ENCODE measurements at regions not wholly inside any gene's neighbourhood (a gene's known extent, or its start where the extent isn't known, plus 50 kb on each side); places are given as distances from the start of the nearest gene placed in this dataset.

DNA sequence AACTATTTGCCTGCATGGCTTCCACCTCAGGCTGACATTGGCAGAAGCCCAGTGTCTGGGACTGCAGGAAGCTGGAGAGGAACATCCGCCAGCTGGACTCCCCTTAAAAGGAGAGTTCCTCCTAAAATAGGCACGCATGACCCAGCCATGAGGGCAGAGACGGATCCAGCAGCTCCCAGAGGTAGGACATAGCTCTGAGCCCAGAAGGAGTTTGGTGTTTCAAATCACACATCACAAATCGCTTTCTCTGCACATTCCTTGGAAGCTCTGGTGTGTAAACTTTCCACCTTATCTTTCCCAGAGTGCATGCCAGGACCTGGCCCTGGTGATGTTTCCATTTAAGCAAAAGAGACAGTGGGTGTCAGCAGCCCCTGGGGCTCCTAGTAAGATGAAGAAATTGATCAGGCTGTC, 231.1 kb upstream of the CDH5 start:
- no peak overlapping the region for H3K4me3 ChIP-seq (replicated peaks in 1 of 3)
- H3K9me3 ChIP-seq: no peaks in the 10 kb centered on the region
- H3K36me3 ChIP-seq: no peaks in the 10 kb centered on the region
- TF ChIP-seq, protein P1, sequence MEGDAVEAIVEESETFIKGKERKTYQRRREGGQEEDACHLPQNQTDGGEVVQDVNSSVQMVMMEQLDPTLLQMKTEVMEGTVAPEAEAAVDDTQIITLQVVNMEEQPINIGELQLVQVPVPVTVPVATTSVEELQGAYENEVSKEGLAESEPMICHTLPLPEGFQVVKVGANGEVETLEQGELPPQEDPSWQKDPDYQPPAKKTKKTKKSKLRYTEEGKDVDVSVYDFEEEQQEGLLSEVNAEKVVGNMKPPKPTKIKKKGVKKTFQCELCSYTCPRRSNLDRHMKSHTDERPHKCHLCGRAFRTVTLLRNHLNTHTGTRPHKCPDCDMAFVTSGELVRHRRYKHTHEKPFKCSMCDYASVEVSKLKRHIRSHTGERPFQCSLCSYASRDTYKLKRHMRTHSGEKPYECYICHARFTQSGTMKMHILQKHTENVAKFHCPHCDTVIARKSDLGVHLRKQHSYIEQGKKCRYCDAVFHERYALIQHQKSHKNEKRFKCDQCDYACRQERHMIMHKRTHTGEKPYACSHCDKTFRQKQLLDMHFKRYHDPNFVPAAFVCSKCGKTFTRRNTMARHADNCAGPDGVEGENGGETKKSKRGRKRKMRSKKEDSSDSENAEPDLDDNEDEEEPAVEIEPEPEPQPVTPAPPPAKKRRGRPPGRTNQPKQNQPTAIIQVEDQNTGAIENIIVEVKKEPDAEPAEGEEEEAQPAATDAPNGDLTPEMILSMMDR (IDR thresholded peaks at IDR 0.05): no peak
- TF ChIP-seq POLR2A (IDR thresholded peaks at IDR 0.05): no peak
- peak; percentile 17 to 37 for DNase-seq
- no peak overlapping the region for H3K27ac ChIP-seq
- H3K4me1 ChIP-seq: peaks cover 0 to 12% of the 10 kb centered on the region in 2 donors
- WGBS, 2 donors: 24 to 30% methylated on average over 4 of the region's 4 CpGs
- no peaks in the 10 kb centered on the region for H3K27me3 ChIP-seq
- intact Hi-C loops (cut with DNase I): no loop called here

DNA sequence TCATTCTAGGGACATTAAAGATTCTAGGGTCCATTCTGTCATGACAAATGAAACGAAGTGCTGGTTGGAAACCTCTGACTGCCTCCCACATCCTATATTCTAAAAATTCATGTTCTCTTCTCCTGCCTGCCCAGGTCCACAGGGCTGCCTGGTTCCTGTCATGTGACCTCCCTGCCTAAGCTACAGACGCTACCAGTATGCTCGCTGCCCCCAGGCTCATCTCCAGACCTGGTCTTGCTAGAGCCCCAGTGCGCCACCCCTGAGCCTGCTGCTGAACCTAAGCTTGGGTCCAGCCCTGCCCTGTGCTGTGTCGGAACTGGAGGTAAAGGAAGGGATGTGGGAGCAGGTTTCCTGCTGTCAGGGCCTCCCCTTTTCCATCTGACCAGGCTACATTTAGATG, 231.6 kb upstream of the CDH5 start:
- no peak overlapping the region for H3K4me3 ChIP-seq (replicated peaks in 1 of 3)
- intact Hi-C loops (cut with DNase I): no loop called here
- WGBS, 2 donors: 52 to 76% methylated on average over 4 to 5 of the region's 5 CpGs
- H3K9me3 ChIP-seq: no peaks in the 10 kb centered on the region
- no peak for DNase-seq
- H3K27ac ChIP-seq: no peak overlapping the region
- peaks cover 0 to 12% of the 10 kb centered on the region in 2 donors for H3K4me1 ChIP-seq
- no peak for TF ChIP-seq POLR2A (IDR thresholded peaks at IDR 0.05)
- TF ChIP-seq, protein P1 (IDR thresholded peaks at IDR 0.05): no peak
- no peaks in the 10 kb centered on the region for H3K36me3 ChIP-seq
- H3K27me3 ChIP-seq: no peaks in the 10 kb centered on the region

DNA sequence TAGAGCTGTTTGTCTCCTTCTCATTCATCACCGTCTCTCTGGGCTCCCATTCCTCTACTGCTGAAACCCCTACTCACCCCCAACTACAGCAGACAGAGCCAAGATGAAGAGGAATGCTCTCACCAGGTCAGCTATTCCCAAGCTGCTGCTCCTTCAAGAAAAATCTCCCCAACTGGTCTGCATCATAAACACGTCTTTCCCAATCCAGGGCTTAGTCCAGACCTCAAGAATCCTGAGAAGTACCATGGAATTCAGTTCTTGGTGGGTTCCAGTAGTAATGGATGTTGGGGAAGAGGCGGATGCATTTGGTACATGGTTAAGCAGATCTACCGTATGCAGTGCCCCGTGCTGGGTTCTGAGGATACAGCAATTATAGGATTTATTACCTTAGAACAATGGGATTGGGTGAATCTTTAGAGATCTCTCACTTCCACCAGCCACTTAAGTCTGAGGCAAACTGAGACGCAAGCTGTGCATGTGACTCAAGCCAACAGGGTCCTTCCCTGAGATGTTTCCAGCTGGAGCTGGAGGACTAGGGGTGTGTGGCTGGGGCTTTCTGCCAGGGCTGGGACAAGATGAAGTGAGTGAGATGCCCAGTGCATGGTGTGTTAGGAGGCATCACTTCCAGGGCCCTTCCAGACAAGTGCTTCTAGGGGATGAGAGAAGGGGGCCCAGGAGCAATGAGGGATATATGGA, 232.7 kb upstream of the CDH5 start:
- H3K9me3 ChIP-seq: no peaks in the 10 kb centered on the region
- H3K4me1 ChIP-seq: peaks cover 0 to 12% of the 10 kb centered on the region in 2 donors
- H3K27ac ChIP-seq: no peak overlapping the region
- WGBS, 2 donors: 89 to 93% methylated on average over 6 of the region's 6 CpGs
- no peak for DNase-seq
- intact Hi-C loops (cut with DNase I): no loop called here
- no peaks in the 10 kb centered on the region for H3K27me3 ChIP-seq
- TF ChIP-seq POLR2A (IDR thresholded peaks at IDR 0.05): no peak
- TF ChIP-seq, protein P1 (IDR thresholded peaks at IDR 0.05): no peak
- no peaks in the 10 kb centered on the region for H3K36me3 ChIP-seq
- no peak overlapping the region for H3K4me3 ChIP-seq (replicated peaks in 1 of 3)

DNA sequence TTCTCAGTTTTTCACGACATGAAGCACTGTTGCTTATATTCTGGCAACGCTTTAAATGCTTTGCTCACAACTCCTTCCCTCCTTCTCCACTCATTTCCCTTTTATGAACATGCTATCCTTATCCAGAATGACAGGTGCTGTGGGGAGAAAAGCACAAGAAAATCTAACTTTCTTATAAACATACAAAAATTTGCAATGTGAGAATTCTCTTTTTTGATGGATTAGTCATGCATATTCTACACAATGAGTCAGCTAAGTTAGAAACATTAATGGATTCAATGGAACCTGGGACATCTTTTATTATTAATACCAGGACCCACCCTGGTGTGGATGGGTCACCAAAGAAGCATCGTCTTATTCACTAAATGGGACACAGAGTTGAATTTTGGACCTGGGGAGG, 234.6 kb upstream of the CDH5 start:
- intact Hi-C loops (cut with DNase I): no loop called here
- WGBS, 2 donors: 79 to 84% methylated on average over 3 of the region's 3 CpGs
- H3K4me1 ChIP-seq: peaks cover 0 to 12% of the 10 kb centered on the region in 2 donors
- H3K9me3 ChIP-seq: no peaks in the 10 kb centered on the region
- H3K36me3 ChIP-seq: no peaks in the 10 kb centered on the region
- H3K4me3 ChIP-seq (replicated peaks in 1 of 3): no peak overlapping the region
- no peaks in the 10 kb centered on the region for H3K27me3 ChIP-seq
- TF ChIP-seq, protein P1 (IDR thresholded peaks at IDR 0.05): no peak
- TF ChIP-seq POLR2A (IDR thresholded peaks at IDR 0.05): no peak
- H3K27ac ChIP-seq: no peak overlapping the region
- DNase-seq: no peak

DNA sequence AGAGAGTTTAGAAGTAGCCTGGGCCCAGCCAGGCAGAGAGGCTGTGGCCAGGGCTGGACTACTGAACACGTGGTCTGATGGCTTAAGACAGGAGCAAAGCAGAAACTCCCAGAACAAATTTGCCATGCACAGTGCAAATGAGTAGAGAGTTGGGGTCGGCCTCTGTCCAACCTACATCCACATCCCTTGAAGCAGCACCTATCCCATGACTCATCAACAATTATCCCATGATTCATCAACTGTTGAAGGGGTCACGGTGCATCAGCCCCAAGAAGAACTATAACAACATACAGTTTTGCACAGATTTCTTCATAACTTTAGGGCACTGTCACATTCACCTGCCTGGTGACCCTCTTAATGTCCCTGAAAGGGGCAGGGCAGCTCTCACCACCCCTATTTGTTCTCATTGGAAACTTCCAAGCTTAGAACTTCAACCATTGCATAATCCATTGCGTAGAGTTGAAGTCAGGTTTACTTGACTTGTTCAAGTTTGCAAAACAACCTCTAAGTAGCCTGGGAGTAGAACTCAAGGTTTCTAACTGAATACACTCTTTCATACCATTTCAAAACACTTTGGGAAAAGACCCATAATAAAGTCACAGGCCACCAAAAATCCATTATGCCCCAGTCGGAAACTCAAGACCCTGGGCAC, 235.2 kb upstream of the CDH5 start:
- intact Hi-C loops (cut with DNase I): no loop called here
- H3K36me3 ChIP-seq: no peaks in the 10 kb centered on the region
- H3K27me3 ChIP-seq: no peaks in the 10 kb centered on the region
- peaks cover 0 to 12% of the 10 kb centered on the region in 2 donors for H3K4me1 ChIP-seq
- DNase-seq: no peak
- H3K9me3 ChIP-seq: no peaks in the 10 kb centered on the region
- no peak overlapping the region for H3K27ac ChIP-seq
- no peak overlapping the region for H3K4me3 ChIP-seq (replicated peaks in 1 of 3)
- no peak for TF ChIP-seq POLR2A (IDR thresholded peaks at IDR 0.05)
- TF ChIP-seq, protein P1 (IDR thresholded peaks at IDR 0.05): no peak
- WGBS, 2 donors: 89 to 94% methylated on average over 5 of the region's 5 CpGs
